ENCODE measurements at regions not wholly inside any gene's neighbourhood (a gene's known extent, or its start where the extent isn't known, plus 50 kb on each side); places are given as distances from the start of the nearest gene placed in this dataset.

GRCh38 chr18:38239606-38240005 is 674.0 kb upstream of the CELF4 start:
- Mint-ChIP-seq H3K4me3 (no peak overlapping the region), H3K27ac (no peak overlapping the region), H3K27me3 (no peaks in the 10 kb centered on the region), H3K4me1 (no peaks in the 10 kb centered on the region), H3K36me3 (no peaks in the 10 kb centered on the region), H3K9me3 (peaks cover 8 to 17% (median 9%) of the 10 kb centered on the region in 3 donors)
- no peak overlapping the region for H3K4me3 ChIP-seq (ENCODE audit: control insufficient read depth in 1 of 2, extremely low read depth in 1 of 2, low read length in 1 of 2)
- CTCF ChIA-PET, result no interaction called here
- H3K36me3 ChIP-seq (ENCODE audit: control insufficient read depth in 2 of 2, extremely low read depth in 1 of 2, insufficient read depth in 1 of 2, low read length in 1 of 2), result no peaks in the 10 kb centered on the region
- H3K27ac ChIP-seq (ENCODE audit: low read length), result no peak overlapping the region
- ATAC-seq (replicated peaks in 1 of 4), result no peak
- POLR2A ChIA-PET, result no interaction called here
- WGBS (ENCODE audit: insufficient coverage), result 83% methylated on average over 2 of the region's 5 CpGs
- H3K27me3 ChIP-seq (replicated peaks in 1 of 2; ENCODE audit: control insufficient read depth in 2 of 2, extremely low read depth in 1 of 2, insufficient read depth in 2 of 2, low read length in 1 of 2), result no peaks in the 10 kb centered on the region
- no peak for DNase-seq
- H3K9me3 ChIP-seq, result no peaks in the 10 kb centered on the region
- no peaks in the 10 kb centered on the region for H3K4me1 ChIP-seq (ENCODE audit: control insufficient read depth in 1 of 2, extremely low read depth in 1 of 2, insufficient read depth in 2 of 2, low read length in 2 of 2)

DNA sequence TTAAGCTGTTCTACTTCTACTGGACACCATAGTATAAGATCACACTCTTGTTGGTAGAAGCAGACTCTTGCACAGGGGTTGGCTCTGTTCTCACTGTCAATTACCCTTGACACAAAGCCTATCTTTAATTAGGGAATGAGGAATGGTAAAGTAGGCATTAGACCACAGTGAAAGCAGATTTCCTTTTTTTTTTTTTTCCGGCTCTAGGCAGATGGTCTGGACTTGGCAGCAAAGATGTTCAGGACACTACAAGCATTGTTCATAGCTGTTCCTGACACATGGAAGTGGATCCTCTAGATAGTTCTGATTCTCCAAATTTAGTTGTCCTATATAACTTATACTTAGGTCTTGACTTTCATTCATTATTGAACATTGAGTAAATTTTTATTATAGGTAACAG is 672.2 kb upstream of the CELF4 start:
- ChIA-PET POLR2A (no interaction called here), CTCF (no interaction called here)
- Histone ChIP-seq H3K9me3 (no peaks in the 10 kb centered on the region), H3K27ac (ENCODE audit: low read length) (no peak overlapping the region), H3K4me3 (ENCODE audit: control insufficient read depth in 1 of 2, extremely low read depth in 1 of 2, low read length in 1 of 2) (no peak overlapping the region), H3K36me3 (ENCODE audit: control insufficient read depth in 2 of 2, extremely low read depth in 1 of 2, insufficient read depth in 1 of 2, low read length in 1 of 2) (no peaks in the 10 kb centered on the region), H3K27me3 (replicated peaks in 1 of 2; ENCODE audit: control insufficient read depth in 2 of 2, extremely low read depth in 1 of 2, insufficient read depth in 2 of 2, low read length in 1 of 2) (no peaks in the 10 kb centered on the region), H3K4me1 (ENCODE audit: control insufficient read depth in 1 of 2, extremely low read depth in 1 of 2, insufficient read depth in 2 of 2, low read length in 2 of 2) (no peaks in the 10 kb centered on the region)
- no peak for ATAC-seq (replicated peaks in 1 of 4)
- no peaks in the 10 kb centered on the region for H3K4me1 Mint-ChIP-seq
- no CpG with 5 or more reads among the region's 1 CpG for WGBS (ENCODE audit: insufficient coverage)
- no peaks in the 10 kb centered on the region for H3K36me3 Mint-ChIP-seq
- H3K27ac Mint-ChIP-seq, result no peak overlapping the region
- peaks cover 5 to 17% (median 9%) of the 10 kb centered on the region in 3 donors for H3K9me3 Mint-ChIP-seq
- no peaks in the 10 kb centered on the region for H3K27me3 Mint-ChIP-seq
- no peak overlapping the region for H3K4me3 Mint-ChIP-seq
- no peak for DNase-seq

DNA sequence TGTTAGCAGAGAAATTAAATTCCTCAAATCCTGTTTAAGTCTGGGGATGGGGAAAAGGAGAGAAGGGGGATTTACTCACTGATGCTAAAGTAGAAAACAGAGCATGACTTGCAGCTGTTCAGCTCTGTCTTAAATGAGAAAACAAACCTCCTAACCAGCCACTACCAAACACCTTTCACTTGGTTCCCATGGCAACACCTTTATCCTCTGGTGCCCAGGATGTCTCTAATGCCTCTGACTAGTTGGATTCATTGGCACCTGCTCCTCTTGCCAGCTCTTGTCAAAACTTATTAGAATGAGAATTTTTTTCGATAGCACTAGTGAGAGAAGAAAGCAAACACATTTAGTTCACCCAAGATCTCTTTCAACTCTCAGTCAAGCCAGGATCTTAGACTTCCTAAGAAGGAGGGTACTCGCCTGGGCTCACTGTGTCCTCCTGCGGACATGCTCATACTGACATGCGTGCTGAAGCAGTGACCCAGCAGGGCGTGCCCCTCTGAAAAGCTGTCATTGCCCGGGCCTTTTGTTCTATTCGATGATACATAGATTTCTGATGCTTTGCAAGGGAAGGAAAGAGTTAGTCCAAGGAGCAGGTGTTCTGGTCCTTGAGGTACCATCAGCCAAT is 656.0 kb upstream of the CELF4 start:
- H3K27me3 Mint-ChIP-seq, result no peaks in the 10 kb centered on the region
- Histone ChIP-seq H3K27me3 (replicated peaks in 1 of 2; ENCODE audit: control insufficient read depth in 2 of 2, extremely low read depth in 1 of 2, insufficient read depth in 2 of 2, low read length in 1 of 2) (no peaks in the 10 kb centered on the region), H3K4me1 (ENCODE audit: control insufficient read depth in 1 of 2, extremely low read depth in 1 of 2, insufficient read depth in 2 of 2, low read length in 2 of 2) (no peaks in the 10 kb centered on the region), H3K4me3 (ENCODE audit: control insufficient read depth in 1 of 2, extremely low read depth in 1 of 2, low read length in 1 of 2) (no peak overlapping the region), H3K27ac (ENCODE audit: low read length) (no peak overlapping the region), H3K9me3 (no peaks in the 10 kb centered on the region), H3K36me3 (ENCODE audit: control insufficient read depth in 2 of 2, extremely low read depth in 1 of 2, insufficient read depth in 1 of 2, low read length in 1 of 2) (no peaks in the 10 kb centered on the region)
- ChIA-PET POLR2A (no interaction called here), CTCF (no interaction called here)
- peaks cover 3 to 23% (median 19%) of the 10 kb centered on the region in 3 donors for H3K9me3 Mint-ChIP-seq
- DNase-seq, result no peak
- 87% methylated on average over 7 of the region's 7 CpGs for WGBS (ENCODE audit: insufficient coverage)
- ATAC-seq (replicated peaks in 1 of 4), result no peak
- no peaks in the 10 kb centered on the region for H3K36me3 Mint-ChIP-seq
- H3K4me3 Mint-ChIP-seq, result no peak overlapping the region
- H3K27ac Mint-ChIP-seq, result no peak overlapping the region
- H3K4me1 Mint-ChIP-seq, result no peaks in the 10 kb centered on the region

DNA sequence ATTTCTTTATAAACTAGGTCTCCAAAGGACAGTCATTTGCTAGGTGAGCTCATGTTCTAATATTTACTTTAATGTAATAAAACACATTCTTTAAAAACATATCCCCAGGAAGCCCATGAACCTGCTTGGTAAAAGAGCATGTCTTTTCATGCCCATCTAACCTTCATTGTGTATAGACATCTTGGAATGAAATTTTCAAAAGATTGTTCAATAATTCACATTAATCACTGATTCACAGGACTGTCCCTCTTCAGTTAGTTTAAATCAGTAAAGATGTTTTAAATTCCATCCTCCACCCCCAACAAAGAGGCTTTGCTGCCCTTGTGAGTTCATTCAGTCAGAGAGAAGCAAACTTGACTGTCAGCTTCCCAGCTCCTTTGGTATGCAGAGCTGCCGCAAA is 633.4 kb upstream of the CELF4 start:
- no peaks in the 10 kb centered on the region for H3K4me1 Mint-ChIP-seq

DNA sequence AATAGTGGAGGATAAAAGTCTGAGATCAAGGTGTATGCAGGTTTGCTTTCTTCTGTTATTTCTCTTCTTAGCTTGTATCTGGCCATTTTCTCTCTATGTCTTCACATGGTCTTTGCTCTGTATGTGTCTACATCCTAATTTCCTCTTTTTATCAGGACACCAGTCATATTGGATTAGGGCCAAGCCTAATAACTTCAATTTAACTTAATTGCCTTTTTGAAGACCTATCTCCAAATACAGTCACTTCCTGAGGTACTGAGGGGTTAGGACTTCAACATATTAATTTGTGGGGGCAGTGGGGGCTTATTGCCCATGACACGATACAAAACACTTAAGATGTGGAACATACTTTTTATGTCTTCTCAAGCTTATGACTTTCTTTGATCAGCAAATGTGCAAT is 632.9 kb upstream of the CELF4 start:
- no peak for ATAC-seq (replicated peaks in 1 of 4)
- H3K9me3 ChIP-seq, result no peaks in the 10 kb centered on the region
- Mint-ChIP-seq H3K36me3 (no peaks in the 10 kb centered on the region), H3K4me1 (no peaks in the 10 kb centered on the region), H3K27ac (no peak overlapping the region), H3K9me3 (peaks cover 4 to 14% (median 8%) of the 10 kb centered on the region in 3 donors), H3K27me3 (no peaks in the 10 kb centered on the region), H3K4me3 (no peak overlapping the region)
- no peaks in the 10 kb centered on the region for H3K36me3 ChIP-seq (ENCODE audit: control insufficient read depth in 2 of 2, extremely low read depth in 1 of 2, insufficient read depth in 1 of 2, low read length in 1 of 2)
- no peak for DNase-seq
- H3K4me3 ChIP-seq (ENCODE audit: control insufficient read depth in 1 of 2, extremely low read depth in 1 of 2, low read length in 1 of 2), result no peak overlapping the region
- POLR2A ChIA-PET, result no interaction called here
- WGBS (ENCODE audit: insufficient coverage), result no CpG with 5 or more reads among the region's 1 CpG
- no peaks in the 10 kb centered on the region for H3K4me1 ChIP-seq (ENCODE audit: control insufficient read depth in 1 of 2, extremely low read depth in 1 of 2, insufficient read depth in 2 of 2, low read length in 2 of 2)
- CTCF ChIA-PET, result no interaction called here
- no peak overlapping the region for H3K27ac ChIP-seq (ENCODE audit: low read length)
- no peaks in the 10 kb centered on the region for H3K27me3 ChIP-seq (replicated peaks in 1 of 2; ENCODE audit: control insufficient read depth in 2 of 2, extremely low read depth in 1 of 2, insufficient read depth in 2 of 2, low read length in 1 of 2)

More for the DNA sequence above, 633.4 kb upstream of the CELF4 start:
- H3K27ac ChIP-seq (ENCODE audit: low read length), result no peak overlapping the region
- no peaks in the 10 kb centered on the region for H3K9me3 ChIP-seq
- WGBS (ENCODE audit: insufficient coverage), result no CpG with 5 or more reads among the region's 1 CpG
- Mint-ChIP-seq H3K36me3 (no peaks in the 10 kb centered on the region), H3K9me3 (peaks cover 4 to 14% (median 8%) of the 10 kb centered on the region in 3 donors), H3K27me3 (no peaks in the 10 kb centered on the region), H3K27ac (no peak overlapping the region), H3K4me3 (no peak overlapping the region)
- DNase-seq, result no peak
- CTCF ChIA-PET, result no interaction called here
- no peak for ATAC-seq (replicated peaks in 1 of 4)
- POLR2A ChIA-PET, result no interaction called here
- no peak overlapping the region for H3K4me3 ChIP-seq (ENCODE audit: control insufficient read depth in 1 of 2, extremely low read depth in 1 of 2, low read length in 1 of 2)
- no peaks in the 10 kb centered on the region for H3K4me1 ChIP-seq (ENCODE audit: control insufficient read depth in 1 of 2, extremely low read depth in 1 of 2, insufficient read depth in 2 of 2, low read length in 2 of 2)
- no peaks in the 10 kb centered on the region for H3K27me3 ChIP-seq (replicated peaks in 1 of 2; ENCODE audit: control insufficient read depth in 2 of 2, extremely low read depth in 1 of 2, insufficient read depth in 2 of 2, low read length in 1 of 2)
- no peaks in the 10 kb centered on the region for H3K36me3 ChIP-seq (ENCODE audit: control insufficient read depth in 2 of 2, extremely low read depth in 1 of 2, insufficient read depth in 1 of 2, low read length in 1 of 2)

DNA sequence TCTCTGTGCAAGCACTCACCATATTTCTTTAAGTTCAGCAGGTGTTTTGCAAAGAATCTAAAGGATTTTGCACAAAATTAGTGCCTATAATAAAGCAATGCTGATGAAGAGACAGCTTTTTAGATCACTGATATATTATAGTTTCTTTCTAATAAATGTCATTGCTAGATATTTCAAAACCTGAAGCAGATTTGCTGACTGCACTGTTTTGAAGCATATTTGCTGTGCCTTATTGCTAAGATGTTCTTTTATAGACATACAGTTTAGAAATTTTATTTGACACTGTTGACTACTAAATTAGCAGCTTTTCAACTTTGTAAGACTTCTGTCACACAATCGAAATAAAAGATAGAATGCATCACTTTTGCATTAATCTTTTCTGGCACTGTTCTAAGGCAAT is 620.9 kb upstream of the CELF4 start:
- no peaks in the 10 kb centered on the region for H3K4me1 Mint-ChIP-seq
- peaks cover 3 to 22% (median 10%) of the 10 kb centered on the region in 3 donors for H3K9me3 Mint-ChIP-seq
- POLR2A ChIA-PET, result no interaction called here
- Histone ChIP-seq H3K36me3 (ENCODE audit: control insufficient read depth in 2 of 2, extremely low read depth in 1 of 2, insufficient read depth in 1 of 2, low read length in 1 of 2) (no peaks in the 10 kb centered on the region), H3K9me3 (no peaks in the 10 kb centered on the region), H3K4me1 (ENCODE audit: control insufficient read depth in 1 of 2, extremely low read depth in 1 of 2, insufficient read depth in 2 of 2, low read length in 2 of 2) (no peaks in the 10 kb centered on the region), H3K27me3 (replicated peaks in 1 of 2; ENCODE audit: control insufficient read depth in 2 of 2, extremely low read depth in 1 of 2, insufficient read depth in 2 of 2, low read length in 1 of 2) (no peaks in the 10 kb centered on the region), H3K27ac (ENCODE audit: low read length) (no peak overlapping the region), H3K4me3 (ENCODE audit: control insufficient read depth in 1 of 2, extremely low read depth in 1 of 2, low read length in 1 of 2) (no peak overlapping the region)
- WGBS (ENCODE audit: insufficient coverage), result no CpG with 5 or more reads among the region's 1 CpG
- H3K4me3 Mint-ChIP-seq, result no peak overlapping the region
- no peaks in the 10 kb centered on the region for H3K27me3 Mint-ChIP-seq
- DNase-seq (no peak), ATAC-seq (replicated peaks in 1 of 4) (no peak)
- CTCF ChIA-PET, result no interaction called here
- no peak overlapping the region for H3K27ac Mint-ChIP-seq
- H3K36me3 Mint-ChIP-seq, result no peaks in the 10 kb centered on the region

DNA sequence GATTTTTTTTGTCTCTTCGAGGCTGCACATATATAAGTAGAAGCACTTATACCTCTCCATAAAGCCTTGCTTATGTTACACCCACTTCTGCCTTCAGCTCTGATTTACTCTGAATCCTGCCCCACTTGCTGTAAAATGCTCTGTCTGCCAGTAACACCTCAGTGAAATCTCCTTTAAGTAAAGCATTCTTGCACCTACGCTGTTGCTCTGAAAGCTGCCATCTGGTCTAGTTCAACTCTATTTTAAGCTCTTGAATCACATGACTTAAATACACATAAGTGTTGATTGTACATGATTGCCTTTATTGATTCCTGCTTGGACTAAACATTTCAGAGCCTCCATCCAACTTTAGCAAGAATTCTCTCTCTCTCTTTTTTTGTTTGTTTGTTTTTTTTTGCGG is 609.0 kb upstream of the CELF4 start:
- Mint-ChIP-seq H3K4me1 (no peaks in the 10 kb centered on the region), H3K27ac (no peak overlapping the region), H3K36me3 (no peaks in the 10 kb centered on the region), H3K4me3 (no peak overlapping the region), H3K27me3 (no peaks in the 10 kb centered on the region), H3K9me3 (peaks cover 3 to 8% (median 8%) of the 10 kb centered on the region in 3 donors)
- Histone ChIP-seq H3K4me3 (ENCODE audit: control insufficient read depth in 1 of 2, extremely low read depth in 1 of 2, low read length in 1 of 2) (no peak overlapping the region), H3K4me1 (ENCODE audit: control insufficient read depth in 1 of 2, extremely low read depth in 1 of 2, insufficient read depth in 2 of 2, low read length in 2 of 2) (no peaks in the 10 kb centered on the region), H3K36me3 (ENCODE audit: control insufficient read depth in 2 of 2, extremely low read depth in 1 of 2, insufficient read depth in 1 of 2, low read length in 1 of 2) (no peaks in the 10 kb centered on the region), H3K27me3 (replicated peaks in 1 of 2; ENCODE audit: control insufficient read depth in 2 of 2, extremely low read depth in 1 of 2, insufficient read depth in 2 of 2, low read length in 1 of 2) (no peaks in the 10 kb centered on the region), H3K27ac (ENCODE audit: low read length) (no peak overlapping the region), H3K9me3 (no peaks in the 10 kb centered on the region)
- ChIA-PET POLR2A (interaction anchor here in 1 of 2 donors (0.6 kb wide), 1 partner anchor 263 kb away, joined by 3 read pairs; no protein-coding TSS in a partner anchor), CTCF (no interaction called here)
- DNase-seq (no peak), ATAC-seq (replicated peaks in 1 of 4) (no peak)
- 0% methylated on average over 1 of the region's 3 CpGs for WGBS (ENCODE audit: insufficient coverage)

Data from T-cell (primary cell).